Thyroid gland (tissue), 4 donors: ENCODE measurements at regions not wholly inside any gene's neighbourhood (a gene's known extent, or its start where the extent isn't known, plus 50 kb on each side); places are given as distances from the start of the nearest gene placed in this dataset.
"Not testable (repeated sequence)": the region's sequence is repeated elsewhere in the genome, so short reads cannot be mapped to it uniquely, and the experiment has no call there.

Experiments used
- POLR2A ChIP-seq, 2 donors: fragments of 450-650 bp; IDR thresholded peaks; one replicate each; pipeline ENCODE4 v1.6.1; 2017; ENCODE audit warnings: antibody characterized with exemption in 2 of 2, mild to moderate bottlenecking in 2 of 2, moderate library complexity in 1 of 2
- TF ChIP-seq, protein P1 (sequence below), 6 experiments: fragments of 200-600 bp in 3 of 6; fragments of 450-650 bp in 3 of 6; sonication (generic) in 3 of 6; IDR thresholded peaks; one replicate each; pipeline ENCODE4 v1.5.1; 2016 to 2019; ENCODE audit warnings: antibody characterized with exemption in 6 of 6, mild to moderate bottlenecking in 2 of 6, inconsistent platforms in 1 of 6, moderate library complexity in 1 of 6

DNA sequence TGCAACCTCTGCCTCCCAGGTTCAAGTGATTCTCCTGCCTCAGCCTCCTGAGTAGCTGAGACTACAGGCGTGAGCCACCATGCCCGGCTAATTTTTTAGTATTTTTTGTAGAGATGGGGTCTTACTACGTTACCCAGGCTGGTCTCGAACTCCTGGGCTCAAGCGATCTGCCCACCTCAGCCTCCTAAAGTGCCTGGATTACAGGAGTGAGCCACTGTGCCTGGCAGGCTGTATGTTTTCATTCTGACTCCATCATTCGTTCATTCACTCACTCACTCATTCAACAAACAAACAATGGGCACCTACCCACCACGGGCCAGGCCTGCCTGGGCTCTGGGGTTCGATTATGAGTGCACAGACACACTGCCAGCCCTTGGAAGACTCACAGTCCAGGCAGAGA is 197.1 kb downstream of the C9orf50 start:
- TF ChIP-seq, protein P1, sequence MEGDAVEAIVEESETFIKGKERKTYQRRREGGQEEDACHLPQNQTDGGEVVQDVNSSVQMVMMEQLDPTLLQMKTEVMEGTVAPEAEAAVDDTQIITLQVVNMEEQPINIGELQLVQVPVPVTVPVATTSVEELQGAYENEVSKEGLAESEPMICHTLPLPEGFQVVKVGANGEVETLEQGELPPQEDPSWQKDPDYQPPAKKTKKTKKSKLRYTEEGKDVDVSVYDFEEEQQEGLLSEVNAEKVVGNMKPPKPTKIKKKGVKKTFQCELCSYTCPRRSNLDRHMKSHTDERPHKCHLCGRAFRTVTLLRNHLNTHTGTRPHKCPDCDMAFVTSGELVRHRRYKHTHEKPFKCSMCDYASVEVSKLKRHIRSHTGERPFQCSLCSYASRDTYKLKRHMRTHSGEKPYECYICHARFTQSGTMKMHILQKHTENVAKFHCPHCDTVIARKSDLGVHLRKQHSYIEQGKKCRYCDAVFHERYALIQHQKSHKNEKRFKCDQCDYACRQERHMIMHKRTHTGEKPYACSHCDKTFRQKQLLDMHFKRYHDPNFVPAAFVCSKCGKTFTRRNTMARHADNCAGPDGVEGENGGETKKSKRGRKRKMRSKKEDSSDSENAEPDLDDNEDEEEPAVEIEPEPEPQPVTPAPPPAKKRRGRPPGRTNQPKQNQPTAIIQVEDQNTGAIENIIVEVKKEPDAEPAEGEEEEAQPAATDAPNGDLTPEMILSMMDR (IDR thresholded peaks at IDR 0.05): not testable (repeated sequence)
- not testable (repeated sequence) for TF ChIP-seq POLR2A (IDR thresholded peaks at IDR 0.05)
